Inflammatory macrophage treated with lipopolysaccharide for 1 hour (primary cell): ENCODE measurements at regions not wholly inside any gene's neighbourhood (a gene's known extent, or its start where the extent isn't known, plus 50 kb on each side); places are given as distances from the start of the nearest gene placed in this dataset.

Experiments used
- DNase-seq, 2 donors: peaks; one replicate each; pipeline ENCODE4 v3.0.0-alpha.2; 2020 to 2022

- no peak for DNase-seq
Measured at GRCh38 chr11:62026739-62027370, 59.4 kb upstream of the FTH1 start.

- DNase-seq, result peak; percentile 97 to 100
Measured at GRCh38 chr11:62025487-62026105, 58.2 kb upstream of the FTH1 start.

- peak; percentile 60 to 63 for DNase-seq
Measured at GRCh38 chr11:62024936-62025486, 57.6 kb upstream of the FTH1 start.

GRCh38 chr11:62022211-62022610 is 54.8 kb upstream of the FTH1 start:
- peak in 1 of 2 donors; percentile 65 for DNase-seq

- peak; percentile 90 to 92 for DNase-seq
Measured at GRCh38 chr11:62020661-62021060, 53.2 kb upstream of the FTH1 start.

GRCh38 chr11:62018981-62019664 is 51.7 kb upstream of the FTH1 start:
- DNase-seq, result peak; percentile 41 to 81

GRCh38 chr11:62017878-62018655 is 50.6 kb upstream of the FTH1 start:
- peak in 1 of 2 donors; percentile 25 for DNase-seq
